H9 (cell line): ENCODE measurements at regions not wholly inside any gene's neighbourhood (a gene's known extent, or its start where the extent isn't known, plus 50 kb on each side); places are given as distances from the start of the nearest gene placed in this dataset.

Experiments
- DNase-seq: peaks from one replicate; pipeline ENCODE4 v3.0.0-alpha.2; 2017
- H2AFZ ChIP-seq: one replicate; pipeline ENCODE4 v1.6.1; 2013; ENCODE audit warnings: mild to moderate bottlenecking, low read length, control low read depth, moderate library complexity
- H2AK5ac ChIP-seq: 2 replicates; pipeline ENCODE4 v1.6.1; 2013; ENCODE audit warnings: low read length, control low read depth, mixed read lengths; ENCODE audit not compliant: insufficient read length
- H2BK120ac ChIP-seq: one replicate; pipeline ENCODE4 v1.6.1; 2013; ENCODE audit warnings: low read depth, mild to moderate bottlenecking, low read length, control low read depth, inconsistent platforms; ENCODE audit not compliant: poor library complexity, severe bottlenecking
- H2BK12ac ChIP-seq: 2 replicates; pipeline ENCODE4 v1.6.1; 2013; ENCODE audit warnings: low read length, control low read depth, mixed read lengths, low read depth; ENCODE audit not compliant: insufficient read length
- H2BK15ac ChIP-seq: 2 replicates; pipeline ENCODE4 v1.6.1; 2013; ENCODE audit warnings: low read depth, low read length, control low read depth
- H2BK20ac ChIP-seq: one replicate; pipeline ENCODE4 v1.6.1; 2013; ENCODE audit warnings: low read depth, mild to moderate bottlenecking, low read length, control low read depth, inconsistent platforms; ENCODE audit not compliant: poor library complexity, severe bottlenecking
- H2BK5ac ChIP-seq: 2 replicates; pipeline ENCODE4 v1.6.1; 2013; ENCODE audit warnings: low read length, control low read depth, mixed read lengths; ENCODE audit not compliant: insufficient read length
- H3K14ac ChIP-seq: 2 replicates; pipeline ENCODE4 v1.6.1; 2013; ENCODE audit warnings: low read length, control low read depth; ENCODE audit not compliant: insufficient read depth
- H3K18ac ChIP-seq: 2 replicates; pipeline ENCODE4 v1.6.1; 2013; ENCODE audit warnings: low read depth, mild to moderate bottlenecking, mixed read lengths, low read length, control low read depth; ENCODE audit not compliant: insufficient read length
- H3K23ac ChIP-seq: 2 replicates; pipeline ENCODE4 v1.6.1; 2013; ENCODE audit warnings: low read length, control low read depth, mixed read lengths, low read depth; ENCODE audit not compliant: insufficient read length
- H3K23me2 ChIP-seq: 2 replicates; pipeline ENCODE4 v1.6.1; 2013; ENCODE audit warnings: low read depth, mild to moderate bottlenecking, mixed read lengths, low read length, control low read depth; ENCODE audit not compliant: insufficient read length, poor library complexity, severe bottlenecking
- H3K27ac ChIP-seq: 2 replicates; pipeline ENCODE4 v1.5.1; 2013; ENCODE audit warnings: low read length, control low read depth, mixed read lengths, low read depth; ENCODE audit not compliant: insufficient read length
- H3K27me3 ChIP-seq: 2 replicates; pipeline ENCODE4 v1.6.1; 2013; ENCODE audit warnings: low read length, control low read depth, inconsistent platforms; ENCODE audit not compliant: insufficient read depth
- H3K4ac ChIP-seq: 2 replicates; pipeline ENCODE4 v1.6.1; 2013; ENCODE audit warnings: low read depth, mild to moderate bottlenecking, control low read depth, inconsistent platforms, low read length, moderate library complexity
- H3K4me1 ChIP-seq: 2 replicates; pipeline ENCODE4 v1.6.1; 2013; ENCODE audit warnings: low read length, control low read depth, inconsistent platforms; ENCODE audit not compliant: insufficient read depth
- H3K4me2 ChIP-seq: 2 replicates; pipeline ENCODE4 v1.6.1; 2013; ENCODE audit warnings: low read length, control low read depth, mixed read lengths; ENCODE audit not compliant: insufficient read length, insufficient read depth
- H3K56ac ChIP-seq: 2 replicates; pipeline ENCODE4 v1.6.1; 2013; ENCODE audit warnings: low read depth, mild to moderate bottlenecking, mixed read lengths, low read length, control low read depth; ENCODE audit not compliant: insufficient read length
- H3K79me1 ChIP-seq: 2 replicates; pipeline ENCODE4 v1.6.1; 2013; ENCODE audit warnings: low read depth, mild to moderate bottlenecking, moderate library complexity, low read length, control low read depth, inconsistent platforms; ENCODE audit not compliant: insufficient read depth, poor library complexity, severe bottlenecking
- H3K79me2 ChIP-seq: 2 replicates; pipeline ENCODE4 v1.6.1; 2013; ENCODE audit warnings: low read length, control low read depth, inconsistent platforms; ENCODE audit not compliant: insufficient read depth
- H3K9ac ChIP-seq: 2 replicates; pipeline ENCODE4 v1.6.1; 2013; ENCODE audit warnings: low read length, control low read depth, mixed read lengths; ENCODE audit not compliant: insufficient read length; ENCODE audit errors: extremely low read depth
- H3K9me3 ChIP-seq: one replicate; pipeline ENCODE4 v1.6.1; 2013; ENCODE audit warnings: low read depth, low read length, inconsistent platforms; ENCODE audit not compliant: control insufficient read depth
- H3T11ph ChIP-seq: one replicate; pipeline ENCODE4 v1.6.1; 2013; ENCODE audit warnings: mild to moderate bottlenecking, low read length, control low read depth, inconsistent platforms
- H4K20me1 ChIP-seq: one replicate; pipeline ENCODE4 v1.6.1; 2013; ENCODE audit not compliant: control insufficient read depth, insufficient read length, insufficient read depth
- H4K5ac ChIP-seq: 2 replicates; pipeline ENCODE4 v1.6.1; 2013; ENCODE audit warnings: low read depth, mild to moderate bottlenecking, mixed read lengths, low read length, control low read depth; ENCODE audit not compliant: insufficient read length
- H4K8ac ChIP-seq: replicated peaks from 2 replicates; pipeline ENCODE4 v1.6.1; 2013; ENCODE audit warnings: low read length, control low read depth, mixed read lengths, low read depth; ENCODE audit not compliant: insufficient read length
- H4K91ac ChIP-seq: 2 replicates; pipeline ENCODE4 v1.6.1; 2013; ENCODE audit warnings: low read depth, mild to moderate bottlenecking, moderate library complexity, mixed read lengths, low read length, control low read depth; ENCODE audit not compliant: insufficient read length
- H3K27ac Mint-ChIP-seq, 3 experiments: 2 replicates in 2 of 3; 3 replicates in 1 of 3; pipeline ENCODE4 v1.8.0; 2020 to 2021; ENCODE audit warnings: mixed read lengths in 3 of 3, mild to moderate bottlenecking in 1 of 3, moderate library complexity in 1 of 3
- H3K27me3 Mint-ChIP-seq: 2 replicates; pipeline ENCODE4 v1.8.0; 2021; ENCODE audit warnings: low read depth, mild to moderate bottlenecking, moderate library complexity, mixed read lengths
- H3K36me3 Mint-ChIP-seq, 3 experiments: 2 replicates in 2 of 3; 3 replicates in 1 of 3; pipeline ENCODE4 v1.8.0; 2020 to 2021; ENCODE audit warnings: low read depth in 3 of 3, mixed read lengths in 3 of 3; ENCODE audit not compliant: insufficient read depth in 1 of 3
- H3K4me1 Mint-ChIP-seq, 2 experiments: 2 replicates each; pipeline ENCODE4 v1.8.0; 2020; ENCODE audit warnings: mixed read lengths in 2 of 2
- H3K4me3 Mint-ChIP-seq, 2 experiments: 2 replicates in 1 of 2; 3 replicates in 1 of 2; pipeline ENCODE4 v1.8.0; 2020 to 2021; ENCODE audit warnings: mild to moderate bottlenecking in 2 of 2, mixed read lengths in 2 of 2, moderate library complexity in 1 of 2
- H3K9me3 Mint-ChIP-seq, 2 experiments: 2 replicates in 1 of 2; 3 replicates in 1 of 2; pipeline ENCODE4 v1.8.0; 2020; ENCODE audit warnings: mild to moderate bottlenecking in 2 of 2, mixed read lengths in 2 of 2, moderate library complexity in 1 of 2
- CTCF ChIP-seq: fragments of 200-600 bp; sonication (generic); conservative IDR thresholded peaks from 3 replicates; pipeline ENCODE4 v1.8.0; 2021; ENCODE audit warnings: antibody characterized with exemption, mild to moderate bottlenecking
- WGBS: extraction: QIAGEN DNeasy Blood & Tissue Kit; methylation state at CpG from one replicate; pipeline ENCODE4 v1.1.7; 2013; ENCODE audit warnings: missing lambda C conversion rate, low lambda C conversion rate, mixed read lengths; ENCODE audit not compliant: insufficient read length; ENCODE audit errors: extremely low coverage; 5-methylcytosine and 5-hydroxymethylcytosine counted together

- Mint-ChIP-seq H3K4me3 (no peak overlapping the region), H3K9me3 (peaks cover 6 to 12% of the 10 kb centered on the region in 2 experiments), H3K36me3 (peaks cover 0 to 15% (median 2%) of the 10 kb centered on the region in 3 experiments; a peak in 4 of 7 replicates), H3K27me3 (peaks cover 3% of the 10 kb centered on the region; the same call in 1 of the 2 replicates), H3K27ac (no peak overlapping the region), H3K4me1 (peaks cover 5 to 7% of the 10 kb centered on the region in 2 experiments)
- Histone ChIP-seq H3K4me2 (no peak overlapping the region), H4K5ac (no peak overlapping the region), H3K27ac (no peak overlapping the region), H2AK5ac (no peak overlapping the region), H3K56ac (no peak overlapping the region), H3K4me1 (no peaks in the 10 kb centered on the region; the same call in 1 of the 2 replicates), H3K79me2 (no peaks in the 10 kb centered on the region), H3T11ph (no peak overlapping the region), H3K23ac (no peak overlapping the region), H4K20me1 (no peaks in the 10 kb centered on the region), H3K18ac (no peak overlapping the region), H2BK5ac (no peak overlapping the region), H4K91ac (no peak overlapping the region), H2AFZ (no peak overlapping the region), H4K8ac (no peak overlapping the region), H3K23me2 (no peaks in the 10 kb centered on the region), H2BK120ac (no peak overlapping the region), H2BK12ac (no peak overlapping the region), H3K9ac (no peak overlapping the region), H2BK15ac (no peak overlapping the region), H3K27me3 (no peaks in the 10 kb centered on the region), H3K79me1 (no peaks in the 10 kb centered on the region), H3K4ac (no peak overlapping the region), H3K14ac (no peak overlapping the region), H2BK20ac (no peak overlapping the region), H3K9me3 (no peaks in the 10 kb centered on the region)
- no peak for DNase-seq
- WGBS: no CpG with 5 or more reads among the region's 2 CpGs
- TF ChIP-seq CTCF: no peak
Observed at GRCh38 chr3:30129765-30130164, 476.6 kb upstream of the TGFBR2 start.
